BE2C (cell line): ENCODE measurements at regions not wholly inside any gene's neighbourhood (a gene's known extent, or its start where the extent isn't known, plus 50 kb on each side); places are given as distances from the start of the nearest gene placed in this dataset.

ENCODE experiments used
- DNase-seq: peaks from one replicate; pipeline ENCODE4 v3.0.0-alpha.2; 2020
- H3K27me3 ChIP-seq: fragments of 250-450 bp; sonication (Bioruptor Pico); 2 replicates; pipeline ENCODE4 v1.5.1; 2020; ENCODE audit warnings: mild to moderate bottlenecking
- H3K36me3 ChIP-seq: fragments of 250-450 bp; sonication (Bioruptor Pico); 2 replicates; pipeline ENCODE4 v1.5.1; 2020; ENCODE audit warnings: mild to moderate bottlenecking
- H3K4me1 ChIP-seq: fragments of 250-450 bp; sonication (Bioruptor Pico); 2 replicates; pipeline ENCODE4 v1.5.1; 2020
- H3K4me3 ChIP-seq: 2 replicates; pipeline ENCODE4 v1.5.1; 2011; ENCODE audit warnings: low read depth, low read length
- H3K9me3 ChIP-seq: fragments of 250-450 bp; sonication (Bioruptor Pico); 2 replicates; pipeline ENCODE4 v1.5.1; 2020
- CTCF ChIP-seq: IDR thresholded peaks from 2 replicates; pipeline ENCODE4 v1.5.1; 2012; ENCODE audit warnings: mild to moderate bottlenecking, low read depth, low read length

- Histone ChIP-seq H3K27me3 (no peaks in the 10 kb centered on the region), H3K36me3 (no peaks in the 10 kb centered on the region), H3K4me3 (no peak overlapping the region), H3K4me1 (no peaks in the 10 kb centered on the region), H3K9me3 (no peaks in the 10 kb centered on the region)
- no peak for TF ChIP-seq CTCF
- no peak for DNase-seq
Observed at GRCh38 chr22:19574247-19574646, 50.0 kb upstream of the CLDN5 start.

- TF ChIP-seq CTCF = no peak
- H3K4me3 ChIP-seq = no peak overlapping the region
- H3K36me3 ChIP-seq = no peaks in the 10 kb centered on the region; the same call in 1 of the 2 replicates
- no peaks in the 10 kb centered on the region for H3K4me1 ChIP-seq
- H3K9me3 ChIP-seq = no peaks in the 10 kb centered on the region
- peak; percentile 55 for DNase-seq
- no peaks in the 10 kb centered on the region for H3K27me3 ChIP-seq
Observed at GRCh38 chr22:19576460-19577421, 52.5 kb upstream of the CLDN5 start.

GRCh38 chr22:19577422-19577966 lies 53.3 kb upstream of the CLDN5 start:
- Histone ChIP-seq H3K9me3 (no peaks in the 10 kb centered on the region), H3K4me1 (no peaks in the 10 kb centered on the region), H3K36me3 (no peaks in the 10 kb centered on the region; the same call in 1 of the 2 replicates), H3K4me3 (no peak overlapping the region), H3K27me3 (no peaks in the 10 kb centered on the region)
- no peak for DNase-seq
- TF ChIP-seq CTCF = no peak

- Histone ChIP-seq H3K4me1 (no peaks in the 10 kb centered on the region), H3K9me3 (no peaks in the 10 kb centered on the region), H3K36me3 (no peaks in the 10 kb centered on the region; the same call in 1 of the 2 replicates), H3K4me3 (no peak overlapping the region), H3K27me3 (no peaks in the 10 kb centered on the region)
- TF ChIP-seq CTCF = no peak
- DNase-seq = no peak
Observed at GRCh38 chr22:19578180-19579004, 54.2 kb upstream of the CLDN5 start.

- H3K27me3 ChIP-seq = no peaks in the 10 kb centered on the region
- no peaks in the 10 kb centered on the region; the same call in 1 of the 2 replicates for H3K36me3 ChIP-seq
- H3K4me3 ChIP-seq = no peak overlapping the region
- no peak for TF ChIP-seq CTCF
- H3K9me3 ChIP-seq = no peaks in the 10 kb centered on the region
- no peak for DNase-seq
- no peaks in the 10 kb centered on the region for H3K4me1 ChIP-seq
Observed at GRCh38 chr22:19579115-19579811, 55.1 kb upstream of the CLDN5 start.
